GM19467 (cell line): ENCODE measurements at regions not wholly inside any gene's neighbourhood (a gene's known extent, or its start where the extent isn't known, plus 50 kb on each side); places are given as distances from the start of the nearest gene placed in this dataset.
"Not testable (repeated sequence)": the region's sequence is repeated elsewhere in the genome, so short reads cannot be mapped to it uniquely, and the experiment has no call there.

Experiments
- ATAC-seq: cut with Tn5 transposase; IDR thresholded peaks from one replicate; pipeline ENCODE4 v1.9.1; 2021; ENCODE audit warnings: mild to moderate bottlenecking, moderate library complexity; ENCODE audit not compliant: unreplicated experiment

- not testable (repeated sequence) for ATAC-seq
Observed at GRCh38 chr13:52324831-52325230, 81.1 kb downstream of the THSD1 start.

GRCh38 chr13:52319876-52320275 is 86.1 kb downstream of the THSD1 start:
- no peak for ATAC-seq

- not testable (repeated sequence) for ATAC-seq
Observed at GRCh38 chr13:52309833-52310232, 96.1 kb downstream of the THSD1 start.

GRCh38 chr13:52306336-52306735 is 99.6 kb downstream of the THSD1 start:
- not testable (repeated sequence) for ATAC-seq

- not testable (repeated sequence) for ATAC-seq
Observed at GRCh38 chr13:52303098-52303497, 102.9 kb downstream of the THSD1 start.

GRCh38 chr13:52302688-52303087 is 103.3 kb downstream of the THSD1 start:
- not testable (repeated sequence) for ATAC-seq

GRCh38 chr13:52301810-52302400 is 104.1 kb downstream of the THSD1 start:
- not testable (repeated sequence) for ATAC-seq

- ATAC-seq, result not testable (repeated sequence)
Observed at GRCh38 chr13:52298079-52298661, 107.8 kb downstream of the THSD1 start.

GRCh38 chr13:52288891-52289290 is 117.1 kb downstream of the THSD1 start:
- ATAC-seq, result not testable (repeated sequence)

GRCh38 chr13:52281387-52281786 is 122.0 kb upstream of the NEK3 start:
- ATAC-seq, result not testable (repeated sequence)

GRCh38 chr13:52279408-52279807 is 120.0 kb upstream of the NEK3 start:
- not testable (repeated sequence) for ATAC-seq

GRCh38 chr13:52254299-52254698 is 94.9 kb upstream of the NEK3 start:
- not testable (repeated sequence) for ATAC-seq

- peak; percentile 79 for ATAC-seq
Observed at GRCh38 chr13:52240752-52241151, 81.4 kb upstream of the NEK3 start.

- ATAC-seq, result not testable (repeated sequence)
Observed at GRCh38 chr13:52235900-52236595, 76.7 kb upstream of the NEK3 start.

GRCh38 chr13:52234928-52235327 is 75.5 kb upstream of the NEK3 start:
- ATAC-seq, result not testable (repeated sequence)

GRCh38 chr13:52223063-52223462 is 63.7 kb upstream of the NEK3 start:
- not testable (repeated sequence) for ATAC-seq

- ATAC-seq, result not testable (repeated sequence)
Observed at GRCh38 chr13:52213920-52214319, 54.5 kb upstream of the NEK3 start.

- not testable (repeated sequence) for ATAC-seq
Observed at GRCh38 chr13:52212886-52213285, 53.5 kb upstream of the NEK3 start.

- ATAC-seq, result not testable (repeated sequence)
Observed at GRCh38 chr13:52211416-52211776, 52.0 kb upstream of the NEK3 start.

- ATAC-seq, result not testable (repeated sequence)
Observed at GRCh38 chr13:52210564-52211415, 51.4 kb upstream of the NEK3 start.
